ENCODE measurements at regions not wholly inside any gene's neighbourhood (a gene's known extent, or its start where the extent isn't known, plus 50 kb on each side); places are given as distances from the start of the nearest gene placed in this dataset.

DNA sequence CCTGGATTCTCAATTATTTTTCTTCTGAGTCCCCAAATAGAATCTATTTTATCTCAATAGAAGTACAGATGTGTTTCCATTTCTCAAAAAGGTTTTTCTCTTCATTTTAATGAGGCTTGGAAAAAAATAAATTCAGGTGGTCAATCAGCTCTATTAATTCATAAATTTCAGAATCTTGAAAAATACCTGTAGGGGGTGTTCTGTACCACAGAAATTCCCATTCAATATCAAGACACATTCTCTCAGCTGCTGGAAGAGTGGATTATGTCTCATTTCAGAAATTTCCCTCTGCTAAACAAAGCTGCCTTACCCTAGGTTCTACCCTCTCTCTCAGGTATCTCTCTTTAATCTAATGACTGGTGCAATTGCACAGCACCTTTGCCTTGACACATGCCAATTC is 1121.2 kb downstream of the SI start:
- no peaks in the 10 kb centered on the region for H4K20me1 ChIP-seq (ENCODE audit: control insufficient read depth, insufficient read depth, low read length, poor library complexity, severe bottlenecking)
- no peak overlapping the region for H3K4me3 Mint-ChIP-seq
- H3K27ac Mint-ChIP-seq = no peak overlapping the region
- TF ChIP-seq, protein P1, sequence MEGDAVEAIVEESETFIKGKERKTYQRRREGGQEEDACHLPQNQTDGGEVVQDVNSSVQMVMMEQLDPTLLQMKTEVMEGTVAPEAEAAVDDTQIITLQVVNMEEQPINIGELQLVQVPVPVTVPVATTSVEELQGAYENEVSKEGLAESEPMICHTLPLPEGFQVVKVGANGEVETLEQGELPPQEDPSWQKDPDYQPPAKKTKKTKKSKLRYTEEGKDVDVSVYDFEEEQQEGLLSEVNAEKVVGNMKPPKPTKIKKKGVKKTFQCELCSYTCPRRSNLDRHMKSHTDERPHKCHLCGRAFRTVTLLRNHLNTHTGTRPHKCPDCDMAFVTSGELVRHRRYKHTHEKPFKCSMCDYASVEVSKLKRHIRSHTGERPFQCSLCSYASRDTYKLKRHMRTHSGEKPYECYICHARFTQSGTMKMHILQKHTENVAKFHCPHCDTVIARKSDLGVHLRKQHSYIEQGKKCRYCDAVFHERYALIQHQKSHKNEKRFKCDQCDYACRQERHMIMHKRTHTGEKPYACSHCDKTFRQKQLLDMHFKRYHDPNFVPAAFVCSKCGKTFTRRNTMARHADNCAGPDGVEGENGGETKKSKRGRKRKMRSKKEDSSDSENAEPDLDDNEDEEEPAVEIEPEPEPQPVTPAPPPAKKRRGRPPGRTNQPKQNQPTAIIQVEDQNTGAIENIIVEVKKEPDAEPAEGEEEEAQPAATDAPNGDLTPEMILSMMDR (IDR thresholded peaks at IDR 0.05) = no peak
- TF ChIP-seq EZH2 (IDR thresholded peaks at IDR 0.05; ENCODE audit: borderline replicate concordance, insufficient read depth, low read depth, low read length, poor library complexity, severe bottlenecking) = no peak
- H3K27ac ChIP-seq (ENCODE audit: low read length in 2 of 2) = no peak overlapping the region
- H3K36me3 ChIP-seq (replicated peaks in 1 of 2; ENCODE audit: control extremely low read depth in 1 of 2, control insufficient read depth in 1 of 2, extremely low read depth in 1 of 2, insufficient read depth in 2 of 2, low read length in 1 of 2) = no peaks in the 10 kb centered on the region
- H3K4me1 ChIP-seq (ENCODE audit: control insufficient read depth in 2 of 2, insufficient read depth in 2 of 2, low read length in 2 of 2) = no peaks in the 10 kb centered on the region
- intact Hi-C loops (cut with micrococcal nuclease) = no loop called here
- no peaks in the 10 kb centered on the region for H3K4me1 Mint-ChIP-seq
- no peak overlapping the region for H3K4me2 ChIP-seq (replicated peaks; ENCODE audit: low read depth, low read length, poor library complexity, severe bottlenecking)
- no peak overlapping the region for H2AFZ ChIP-seq (ENCODE audit: insufficient read depth, low read depth, low read length, poor library complexity, severe bottlenecking)
- H3K27me3 Mint-ChIP-seq = no peaks in the 10 kb centered on the region
- no peaks in the 10 kb centered on the region for H3K27me3 ChIP-seq (replicated peaks in 1 of 4; ENCODE audit: control extremely low read depth in 1 of 4, control insufficient read depth in 3 of 4, insufficient read depth in 4 of 4, low read length in 3 of 4)
- no peaks in the 10 kb centered on the region for H3K79me2 ChIP-seq (ENCODE audit: control insufficient read depth, insufficient read depth, low read length)
- DNase-seq = no peak
- CTCF ChIA-PET = no interaction called here
- no peak overlapping the region for H3K9ac ChIP-seq (ENCODE audit: low read length)
- H3K4me3 ChIP-seq (ENCODE audit: control extremely low read depth in 1 of 5, extremely low read depth in 1 of 5, insufficient read depth in 1 of 5, low read depth in 2 of 5, low read length in 4 of 5) = no peak overlapping the region
- H3K9me3 Mint-ChIP-seq (ENCODE audit: insufficient read depth) = peaks cover 1% of the 10 kb centered on the region
- H3K9me3 ChIP-seq (ENCODE audit: control extremely low read depth in 1 of 3, control insufficient read depth in 2 of 3, insufficient read depth in 1 of 3, low read length in 2 of 3) = peaks cover 0 to 24% (median 0%) of the 10 kb centered on the region in 3 donors
- ATAC-seq (ENCODE audit: low read depth) = no peak
- POLR2A ChIA-PET = no interaction called here

DNA sequence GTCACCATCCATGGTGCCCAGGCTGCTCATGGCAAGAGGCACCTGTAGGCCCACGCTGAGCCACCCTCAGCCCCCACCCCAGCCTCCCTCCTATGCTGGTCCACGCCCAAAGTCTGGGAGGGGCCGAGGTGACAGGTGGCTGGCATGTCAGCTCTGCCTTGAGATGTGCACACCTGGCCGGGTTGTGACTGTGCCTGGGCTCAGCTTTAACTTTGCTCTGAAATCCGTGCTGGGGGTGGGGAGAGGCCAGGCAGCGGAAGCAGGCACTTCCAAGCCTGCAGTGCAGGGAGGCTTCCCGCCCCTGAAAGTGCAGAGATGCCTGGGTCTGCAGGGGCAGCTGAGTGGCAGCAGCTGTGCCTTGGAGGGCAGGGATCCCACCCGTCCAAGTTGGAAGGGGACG is 1124.8 kb downstream of the SI start:
- Mint-ChIP-seq H3K27me3 (no peaks in the 10 kb centered on the region), H3K9me3 (ENCODE audit: insufficient read depth) (no peaks in the 10 kb centered on the region), H3K4me1 (no peaks in the 10 kb centered on the region), H3K4me3 (no peak overlapping the region), H3K27ac (no peak overlapping the region)
- ATAC-seq (ENCODE audit: low read depth) = no peak
- Histone ChIP-seq H3K9ac (ENCODE audit: low read length) (no peak overlapping the region), H3K9me3 (ENCODE audit: control extremely low read depth in 1 of 3, control insufficient read depth in 2 of 3, insufficient read depth in 1 of 3, low read length in 2 of 3) (peaks cover 0 to 15% (median 0%) of the 10 kb centered on the region in 3 donors), H3K4me2 (replicated peaks; ENCODE audit: low read depth, low read length, poor library complexity, severe bottlenecking) (no peak overlapping the region), H3K27me3 (replicated peaks in 1 of 4; ENCODE audit: control extremely low read depth in 1 of 4, control insufficient read depth in 3 of 4, insufficient read depth in 4 of 4, low read length in 3 of 4) (no peaks in the 10 kb centered on the region), H2AFZ (ENCODE audit: insufficient read depth, low read depth, low read length, poor library complexity, severe bottlenecking) (no peak overlapping the region), H4K20me1 (ENCODE audit: control insufficient read depth, insufficient read depth, low read length, poor library complexity, severe bottlenecking) (no peaks in the 10 kb centered on the region), H3K4me1 (ENCODE audit: control insufficient read depth in 2 of 2, insufficient read depth in 2 of 2, low read length in 2 of 2) (no peaks in the 10 kb centered on the region), H3K4me3 (ENCODE audit: control extremely low read depth in 1 of 5, extremely low read depth in 1 of 5, insufficient read depth in 1 of 5, low read depth in 2 of 5, low read length in 4 of 5) (no peak overlapping the region), H3K27ac (ENCODE audit: low read length in 2 of 2) (no peak overlapping the region), H3K79me2 (ENCODE audit: control insufficient read depth, insufficient read depth, low read length) (no peaks in the 10 kb centered on the region), H3K36me3 (replicated peaks in 1 of 2; ENCODE audit: control extremely low read depth in 1 of 2, control insufficient read depth in 1 of 2, extremely low read depth in 1 of 2, insufficient read depth in 2 of 2, low read length in 1 of 2) (no peaks in the 10 kb centered on the region)
- POLR2A ChIA-PET = no interaction called here
- no peak for TF ChIP-seq EZH2 (IDR thresholded peaks at IDR 0.05; ENCODE audit: borderline replicate concordance, insufficient read depth, low read depth, low read length, poor library complexity, severe bottlenecking)
- TF ChIP-seq, protein P1 (IDR thresholded peaks at IDR 0.05) = no peak
- CTCF ChIA-PET = no interaction called here
- intact Hi-C loops (cut with micrococcal nuclease) = no loop called here
- WGBS (ENCODE audit: insufficient coverage) = 88% methylated on average over 9 of the region's 9 CpGs
- DNase-seq = no peak

Measured in B cell (primary cell).